HG02763 (cell line): ENCODE measurements at regions not wholly inside any gene's neighbourhood (a gene's known extent, or its start where the extent isn't known, plus 50 kb on each side); places are given as distances from the start of the nearest gene placed in this dataset.
"Not testable (repeated sequence)": the region's sequence is repeated elsewhere in the genome, so short reads cannot be mapped to it uniquely, and the experiment has no call there.

Experiments
- ATAC-seq: cut with Tn5 transposase; IDR thresholded peaks from one replicate; pipeline ENCODE4 v1.9.1; 2021; ENCODE audit warnings: mild to moderate bottlenecking, moderate library complexity; ENCODE audit not compliant: unreplicated experiment

GRCh38 chr9:119938871-119939270 is 569.6 kb upstream of the BRINP1 start:
- no peak for ATAC-seq

GRCh38 chr9:119934497-119934896 is 565.3 kb upstream of the BRINP1 start:
- ATAC-seq, result no peak

GRCh38 chr9:119933191-119933590 is 564.0 kb upstream of the BRINP1 start:
- ATAC-seq, result no peak

GRCh38 chr9:119924736-119925135 is 555.5 kb upstream of the BRINP1 start:
- ATAC-seq, result no peak

- no peak for ATAC-seq
Observed at GRCh38 chr9:119917175-119917574, 547.9 kb upstream of the BRINP1 start.

- ATAC-seq, result no peak
Observed at GRCh38 chr9:119907056-119907455, 537.8 kb upstream of the BRINP1 start.

- no peak for ATAC-seq
Observed at GRCh38 chr9:119905724-119906123, 536.5 kb upstream of the BRINP1 start.

GRCh38 chr9:119903851-119904250 is 534.6 kb upstream of the BRINP1 start:
- no peak for ATAC-seq

- ATAC-seq, result no peak
Observed at GRCh38 chr9:119902611-119903010, 533.4 kb upstream of the BRINP1 start.

- no peak for ATAC-seq
Observed at GRCh38 chr9:119898316-119898715, 529.1 kb upstream of the BRINP1 start.

GRCh38 chr9:119884438-119884837 is 515.2 kb upstream of the BRINP1 start:
- no peak for ATAC-seq

- no peak for ATAC-seq
Observed at GRCh38 chr9:119881898-119882297, 512.7 kb upstream of the BRINP1 start.

GRCh38 chr9:119880361-119880760 is 511.1 kb upstream of the BRINP1 start:
- ATAC-seq, result no peak

GRCh38 chr9:119877306-119877705 is 508.1 kb upstream of the BRINP1 start:
- ATAC-seq, result no peak

- no peak for ATAC-seq
Observed at GRCh38 chr9:119873877-119874276, 504.6 kb upstream of the BRINP1 start.

GRCh38 chr9:119870251-119870650 is 501.0 kb upstream of the BRINP1 start:
- ATAC-seq, result not testable (repeated sequence)

- ATAC-seq, result no peak
Observed at GRCh38 chr9:119868694-119869093, 499.5 kb upstream of the BRINP1 start.

GRCh38 chr9:119861842-119862241 is 492.6 kb upstream of the BRINP1 start:
- no peak for ATAC-seq

- no peak for ATAC-seq
Observed at GRCh38 chr9:119859128-119859527, 489.9 kb upstream of the BRINP1 start.

GRCh38 chr9:119853126-119853525 is 483.9 kb upstream of the BRINP1 start:
- ATAC-seq, result no peak

- no peak for ATAC-seq
Observed at GRCh38 chr9:119852390-119852789, 483.2 kb upstream of the BRINP1 start.

- no peak for ATAC-seq
Observed at GRCh38 chr9:119844431-119844830, 475.2 kb upstream of the BRINP1 start.

GRCh38 chr9:119841016-119841415 is 471.8 kb upstream of the BRINP1 start:
- no peak for ATAC-seq

- ATAC-seq, result no peak
Observed at GRCh38 chr9:119839888-119840287, 470.7 kb upstream of the BRINP1 start.
